Stromal cell of bone marrow (primary cell): ENCODE measurements at regions not wholly inside any gene's neighbourhood (a gene's known extent, or its start where the extent isn't known, plus 50 kb on each side); places are given as distances from the start of the nearest gene placed in this dataset.
"Not testable (repeated sequence)": the region's sequence is repeated elsewhere in the genome, so short reads cannot be mapped to it uniquely, and the experiment has no call there.

Experiments used
- DNase-seq: peaks from one replicate; pipeline ENCODE4 v3.0.0-alpha.2; 2012; ENCODE audit warnings: low read depth

GRCh38 chr2:22902180-22902550, 482.8 kb upstream of the KLHL29 start:
- DNase-seq: no peak

GRCh38 chr2:22902662-22903165, 482.3 kb upstream of the KLHL29 start:
- no peak for DNase-seq

DNA sequence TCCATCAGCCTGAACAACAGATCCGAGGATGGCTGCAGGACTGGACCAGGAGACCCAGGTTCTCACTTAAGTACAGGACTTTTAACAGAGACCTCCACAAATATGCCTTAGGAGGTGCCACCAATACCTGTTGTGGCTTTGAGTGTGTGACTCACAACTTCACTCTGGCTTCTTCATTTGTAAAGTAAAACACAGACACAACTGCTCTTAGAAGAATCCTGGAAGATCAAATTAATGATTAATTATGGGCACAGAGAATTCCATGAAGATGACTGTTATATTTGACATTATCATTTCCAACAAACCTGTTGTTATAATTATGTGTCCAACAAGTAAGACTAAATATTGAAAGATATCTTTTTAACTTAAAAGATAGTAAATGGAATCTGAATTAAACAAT, 481.4 kb upstream of the KLHL29 start:
- no peak for DNase-seq

- DNase-seq: no peak
These were observed 480.8 kb upstream of the KLHL29 start for GRCh38 chr2:22904126-22904684.

- DNase-seq: no peak
These were observed 477.6 kb upstream of the KLHL29 start for GRCh38 chr2:22907330-22907729.

GRCh38 chr2:22912398-22912797, 472.6 kb upstream of the KLHL29 start:
- DNase-seq: no peak

DNA sequence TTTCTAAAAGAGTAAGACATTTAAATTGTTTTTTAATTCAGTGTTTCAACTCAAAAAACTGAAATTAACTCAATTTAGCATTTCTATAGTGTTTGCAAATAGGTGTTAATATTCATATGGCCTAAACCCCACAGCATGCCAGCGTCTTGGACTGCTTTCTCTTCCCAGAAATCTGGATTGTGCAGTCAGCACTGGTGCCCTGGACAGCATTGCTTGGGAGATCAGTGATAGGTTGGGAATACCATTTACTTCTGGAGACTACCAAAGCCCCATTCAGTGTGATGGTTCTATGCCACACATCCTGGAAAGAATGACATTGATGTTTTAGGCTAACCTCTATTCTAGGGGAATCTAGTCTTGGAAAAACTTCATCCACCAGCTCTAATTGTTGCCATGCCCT, 455.0 kb upstream of the KLHL29 start:
- DNase-seq: no peak

- DNase-seq: no peak
These were observed 454.2 kb upstream of the KLHL29 start for GRCh38 chr2:22930781-22931180.

DNA sequence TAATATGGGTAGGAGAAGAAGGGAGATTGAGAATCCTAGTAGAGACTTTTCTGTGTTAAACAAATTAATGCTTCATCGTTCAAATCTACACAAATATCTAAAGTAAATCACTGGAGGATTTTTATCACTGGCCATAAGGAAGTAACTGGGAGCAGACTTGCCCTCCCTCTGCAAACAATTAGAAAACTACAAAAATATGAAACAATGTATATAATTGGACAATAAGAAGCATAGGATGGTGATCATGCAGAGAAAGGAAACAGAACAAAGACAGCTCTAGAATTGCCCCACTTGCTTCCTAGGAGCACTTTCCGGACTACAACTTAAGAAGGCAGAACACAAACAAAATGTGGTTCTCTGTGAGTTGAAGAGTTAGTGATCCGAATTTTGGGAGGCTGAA, 452.7 kb upstream of the KLHL29 start:
- DNase-seq: no peak

DNA sequence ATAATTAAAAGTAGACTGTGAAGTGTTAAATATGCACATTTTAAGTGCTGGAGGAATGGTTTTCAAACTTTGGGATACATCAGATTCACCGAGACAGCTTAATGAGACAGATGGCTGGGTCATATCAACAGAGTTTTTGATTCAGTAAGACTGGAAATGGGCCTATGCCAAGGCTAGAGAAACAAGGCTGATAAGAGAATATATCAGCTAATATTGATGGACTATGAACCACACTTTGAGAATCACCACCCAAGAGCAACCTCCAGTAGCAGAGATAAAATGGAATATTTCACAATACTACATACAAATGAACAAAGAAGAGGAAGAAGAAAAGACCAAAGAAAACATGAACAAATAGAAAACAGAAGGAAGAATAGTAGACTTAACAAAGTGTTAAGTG, 450.2 kb upstream of the KLHL29 start:
- DNase-seq: no peak

- no peak for DNase-seq
These were observed 442.5 kb upstream of the KLHL29 start for GRCh38 chr2:22942441-22942840.

DNA sequence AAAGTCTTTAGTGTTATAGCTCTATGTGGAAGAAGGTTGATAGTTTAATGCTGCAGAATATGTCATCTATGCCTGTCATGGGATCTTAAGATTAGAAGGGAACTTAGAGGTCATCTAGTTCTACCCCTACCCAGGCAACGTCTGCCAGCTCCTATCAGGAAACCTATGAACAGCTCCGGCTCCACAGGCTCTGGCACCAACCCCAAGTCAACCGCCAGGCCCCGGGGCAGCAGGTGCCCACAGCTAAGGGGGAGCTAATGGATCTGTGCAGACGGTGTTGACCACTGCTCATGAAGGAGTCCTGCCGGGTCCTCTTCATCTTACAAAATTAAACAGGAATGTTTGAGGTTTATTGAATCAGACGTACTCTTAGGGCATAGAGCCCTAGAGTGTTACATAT, 440.8 kb upstream of the KLHL29 start:
- DNase-seq: no peak

DNA sequence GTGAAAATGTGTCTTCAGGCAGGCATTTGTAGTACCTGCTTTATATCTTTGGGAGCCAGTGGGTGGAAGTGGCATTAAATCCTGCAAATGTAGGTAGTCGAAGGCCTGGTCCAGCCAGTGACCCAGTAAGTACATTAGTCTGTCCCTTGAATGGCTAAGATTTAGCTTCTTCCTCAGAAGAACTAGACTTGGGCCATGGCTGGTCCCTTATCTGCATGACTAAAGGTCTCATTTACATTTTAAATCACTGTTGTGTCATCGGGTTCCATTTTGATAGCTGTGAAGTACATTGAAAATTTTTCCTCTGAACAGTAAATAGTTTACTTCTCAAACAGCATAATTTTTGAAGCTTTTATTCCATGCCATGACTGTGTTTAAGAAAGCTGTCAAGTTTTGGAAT, 438.4 kb upstream of the KLHL29 start:
- no peak for DNase-seq

DNA sequence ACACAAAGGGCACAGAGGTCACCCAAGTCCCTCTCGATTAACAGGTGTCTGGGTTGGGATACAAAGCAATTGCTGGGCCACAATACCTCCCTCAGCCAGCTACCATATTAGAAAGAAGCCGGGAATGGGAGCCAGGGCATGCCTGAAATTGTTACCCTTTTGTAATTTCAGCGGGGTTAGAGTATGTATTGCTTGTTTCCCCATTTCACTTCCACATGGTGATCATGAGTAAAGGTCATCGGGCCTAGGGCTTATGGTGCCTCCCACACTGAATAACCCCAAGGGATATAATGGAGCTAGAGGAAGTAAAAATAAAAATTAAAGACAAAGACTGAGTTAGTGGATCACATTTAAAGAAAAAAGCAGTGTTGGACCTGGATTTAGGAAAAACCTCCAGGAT, 437.2 kb upstream of the KLHL29 start:
- no peak for DNase-seq

DNA sequence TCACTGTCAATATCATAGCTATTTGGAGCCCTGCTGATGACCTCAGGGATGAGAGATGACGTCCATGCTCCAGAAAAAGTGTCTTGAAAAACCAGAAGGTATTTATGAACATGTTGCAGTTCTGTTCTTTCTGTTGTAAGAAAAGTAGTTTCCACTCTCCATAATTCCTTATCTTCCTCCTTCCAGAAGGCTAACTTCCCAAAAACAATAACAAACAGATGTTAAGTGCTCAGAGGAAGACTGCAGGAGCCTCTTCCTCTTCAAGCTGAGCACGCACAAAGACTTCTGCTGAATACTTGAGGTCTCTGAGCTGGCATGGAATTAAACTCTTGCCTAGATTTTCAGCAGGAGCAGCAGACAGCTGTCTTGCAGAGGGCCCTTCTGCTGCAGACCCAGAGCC, 434.5 kb upstream of the KLHL29 start:
- no peak for DNase-seq

GRCh38 chr2:22952656-22953225, 432.2 kb upstream of the KLHL29 start:
- no peak for DNase-seq

- DNase-seq: no peak
These were observed 427.5 kb upstream of the KLHL29 start for GRCh38 chr2:22957446-22957845.

- DNase-seq: no peak
These were observed 426.7 kb upstream of the KLHL29 start for GRCh38 chr2:22958308-22958707.

DNA sequence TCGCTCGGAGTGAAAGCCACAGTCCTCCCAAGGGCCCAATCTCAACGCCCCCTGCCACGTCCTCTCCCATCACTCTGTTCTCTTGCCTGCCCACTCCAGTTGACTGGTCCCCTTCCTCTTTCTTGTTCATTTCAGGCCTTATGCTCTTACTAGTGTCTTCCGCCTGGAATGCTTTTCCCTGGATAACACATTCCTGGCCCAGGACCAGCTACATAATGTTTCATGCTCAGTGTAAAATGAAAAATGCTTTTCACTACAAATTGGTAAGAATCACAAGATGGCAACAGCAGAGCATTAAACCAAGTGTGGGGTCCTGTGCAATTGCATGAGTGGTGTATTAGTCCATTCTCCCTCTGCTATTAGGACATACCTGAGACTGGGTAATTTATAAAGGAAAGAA, 417.2 kb upstream of the KLHL29 start:
- DNase-seq: no peak

- DNase-seq: no peak
These were observed 414.5 kb upstream of the KLHL29 start for GRCh38 chr2:22970284-22970975.

DNA sequence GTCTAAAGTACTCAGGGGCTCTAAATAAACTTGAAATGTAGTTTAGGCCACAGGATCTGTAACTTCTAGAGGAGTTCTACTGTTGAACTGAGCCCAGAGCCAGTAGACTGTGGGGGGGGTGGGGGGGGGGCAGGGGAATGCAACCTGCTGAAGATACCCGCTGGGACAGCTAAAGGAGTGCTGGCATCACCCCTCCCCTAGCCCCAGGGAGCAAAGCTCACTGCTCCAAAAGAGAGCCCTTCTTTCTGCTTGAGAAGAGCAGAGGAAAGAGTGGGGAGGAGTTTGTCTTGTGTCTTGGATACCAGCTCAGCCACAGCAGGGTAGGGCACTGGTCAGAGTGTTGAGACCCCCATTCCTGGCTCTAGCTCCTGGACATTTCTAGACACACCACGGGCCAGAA, 414.0 kb upstream of the KLHL29 start:
- no peak for DNase-seq

GRCh38 chr2:22981785-22982184, 403.2 kb upstream of the KLHL29 start:
- no peak for DNase-seq

DNA sequence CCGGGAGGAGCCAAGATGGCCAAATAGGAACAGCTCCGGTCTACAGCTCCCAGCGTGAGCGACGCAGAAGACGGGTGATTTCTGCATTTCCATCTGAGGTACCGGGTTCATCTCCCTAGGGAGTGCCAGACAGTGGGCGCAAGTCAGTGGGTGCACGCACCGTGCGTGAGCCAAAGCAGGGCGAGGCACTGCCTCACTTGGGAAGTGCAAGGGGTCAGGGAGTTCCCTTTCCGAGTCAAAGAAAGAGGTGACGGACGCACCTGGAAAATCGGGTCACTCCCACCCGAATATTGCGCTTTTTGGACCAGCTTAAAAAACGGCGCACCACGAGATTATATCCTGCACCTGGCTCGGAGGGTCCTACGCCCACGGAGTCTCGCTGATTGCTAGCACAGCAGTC, 400.8 kb upstream of the KLHL29 start:
- not testable (repeated sequence) for DNase-seq

GRCh38 chr2:22990246-22990645, 394.7 kb upstream of the KLHL29 start:
- DNase-seq: no peak
